GM12873 (cell line): ENCODE measurements at regions not wholly inside any gene's neighbourhood (a gene's known extent, or its start where the extent isn't known, plus 50 kb on each side); places are given as distances from the start of the nearest gene placed in this dataset.

Source experiments
- TF ChIP-seq, protein P1 (sequence below): IDR thresholded peaks from 2 replicates; pipeline ENCODE4 v1.5.1; 2012; ENCODE audit warnings: low read depth, mild to moderate bottlenecking, moderate library complexity, low read length, control low read depth; ENCODE audit not compliant: insufficient read depth; ENCODE audit errors: missing control alignments

DNA sequence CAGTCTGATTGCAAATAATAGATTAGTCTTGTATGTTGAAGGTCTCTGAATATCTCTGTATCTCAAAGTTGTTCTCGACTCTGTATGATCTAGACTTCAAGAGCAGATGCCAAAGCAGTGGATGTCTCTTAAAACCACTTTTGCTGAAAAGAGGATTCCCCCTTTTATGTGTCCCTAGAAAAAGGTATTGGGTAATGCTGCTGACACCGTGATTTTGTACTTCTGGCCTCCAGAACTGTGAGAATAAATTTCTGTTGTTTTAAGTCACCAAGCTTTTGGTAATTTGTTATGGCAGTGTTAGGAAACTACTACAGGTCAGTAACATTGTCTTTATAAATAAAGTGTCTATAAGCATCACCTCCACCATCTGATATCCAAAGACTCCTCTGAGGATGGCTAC lies 85.3 kb upstream of the PIK3R1 start:
- TF ChIP-seq, protein P1, sequence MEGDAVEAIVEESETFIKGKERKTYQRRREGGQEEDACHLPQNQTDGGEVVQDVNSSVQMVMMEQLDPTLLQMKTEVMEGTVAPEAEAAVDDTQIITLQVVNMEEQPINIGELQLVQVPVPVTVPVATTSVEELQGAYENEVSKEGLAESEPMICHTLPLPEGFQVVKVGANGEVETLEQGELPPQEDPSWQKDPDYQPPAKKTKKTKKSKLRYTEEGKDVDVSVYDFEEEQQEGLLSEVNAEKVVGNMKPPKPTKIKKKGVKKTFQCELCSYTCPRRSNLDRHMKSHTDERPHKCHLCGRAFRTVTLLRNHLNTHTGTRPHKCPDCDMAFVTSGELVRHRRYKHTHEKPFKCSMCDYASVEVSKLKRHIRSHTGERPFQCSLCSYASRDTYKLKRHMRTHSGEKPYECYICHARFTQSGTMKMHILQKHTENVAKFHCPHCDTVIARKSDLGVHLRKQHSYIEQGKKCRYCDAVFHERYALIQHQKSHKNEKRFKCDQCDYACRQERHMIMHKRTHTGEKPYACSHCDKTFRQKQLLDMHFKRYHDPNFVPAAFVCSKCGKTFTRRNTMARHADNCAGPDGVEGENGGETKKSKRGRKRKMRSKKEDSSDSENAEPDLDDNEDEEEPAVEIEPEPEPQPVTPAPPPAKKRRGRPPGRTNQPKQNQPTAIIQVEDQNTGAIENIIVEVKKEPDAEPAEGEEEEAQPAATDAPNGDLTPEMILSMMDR: no peak

DNA sequence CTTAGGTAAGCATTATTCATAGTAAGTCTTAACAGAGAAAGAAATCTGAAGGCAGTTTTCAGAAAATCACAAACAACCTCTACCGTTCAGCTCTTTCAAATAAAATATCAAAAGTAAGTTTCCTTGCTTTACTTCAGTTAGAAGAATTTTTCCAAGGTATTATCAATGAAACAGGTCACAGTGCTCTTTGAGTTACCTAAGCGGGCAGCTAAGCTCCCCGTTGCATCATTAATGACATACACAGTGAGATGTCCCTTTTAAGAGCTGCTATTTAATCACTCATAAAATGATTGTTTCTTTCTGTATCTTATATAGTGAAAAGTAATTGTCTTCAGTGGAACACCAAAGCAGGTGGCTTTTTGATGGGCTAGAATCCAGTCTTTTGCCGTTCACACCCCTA lies 86.2 kb upstream of the PIK3R1 start:
- TF ChIP-seq, protein P1: no peak

DNA sequence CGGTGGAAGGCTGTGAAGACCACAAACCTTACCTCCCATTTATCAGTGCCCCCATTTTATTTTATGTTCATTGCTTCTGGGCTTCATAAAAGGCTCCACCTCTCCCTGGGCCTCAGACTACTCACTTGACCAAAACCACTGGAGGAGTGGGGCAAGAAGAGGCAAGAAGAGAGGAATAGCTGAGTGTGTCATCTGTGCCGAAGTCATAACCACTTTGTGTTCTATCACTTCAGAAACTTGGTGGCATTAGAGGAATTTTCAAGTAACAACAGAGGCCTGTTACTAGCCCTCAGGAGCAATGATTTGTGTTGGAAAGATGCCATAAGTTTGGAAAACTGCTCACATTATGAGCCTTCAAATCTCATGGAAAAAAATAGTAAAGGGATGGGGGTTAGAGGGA lies 88.7 kb upstream of the PIK3R1 start:
- TF ChIP-seq, protein P1: no peak

DNA sequence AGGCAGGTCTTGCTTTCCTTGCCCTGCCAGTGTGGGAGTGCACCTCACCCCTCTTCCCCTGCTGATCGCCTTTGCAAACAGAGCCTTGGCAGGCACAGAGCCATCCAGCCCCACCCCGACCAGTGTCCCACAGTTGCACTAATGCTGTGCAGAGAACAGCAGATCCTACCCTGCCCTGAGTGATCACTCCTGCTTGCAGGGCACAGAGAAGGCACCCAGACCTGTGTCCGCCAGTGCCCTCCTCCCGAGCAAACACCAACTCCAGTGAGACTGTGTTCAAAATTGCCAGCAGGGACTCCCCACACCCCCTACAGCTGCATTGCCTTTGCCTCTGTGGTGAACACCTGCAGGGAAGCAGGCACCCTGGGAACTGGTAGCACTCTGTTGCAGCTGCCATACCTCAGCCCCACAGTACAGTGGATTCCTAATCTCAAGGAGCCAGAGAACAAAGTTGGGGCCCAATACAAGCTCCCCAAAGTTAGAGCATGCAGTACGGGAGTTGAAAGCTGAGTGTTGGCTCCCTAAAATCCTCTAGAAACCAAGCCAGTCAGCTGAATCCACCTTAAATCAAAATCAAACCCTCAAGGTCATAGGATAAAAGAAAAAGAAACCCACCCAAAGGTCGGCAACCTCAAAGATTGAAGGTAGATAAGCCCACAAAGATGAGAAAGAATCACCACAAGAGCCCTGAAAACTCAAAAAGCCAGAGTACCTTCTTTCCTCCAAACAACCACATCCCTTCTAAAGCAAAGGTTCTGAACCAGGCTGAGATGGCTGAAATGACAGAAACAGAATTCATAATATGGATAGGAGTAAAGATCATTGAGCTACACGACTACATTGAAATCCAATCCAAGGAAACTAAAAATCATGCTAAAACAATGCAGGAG lies 92.9 kb upstream of the PIK3R1 start:
- TF ChIP-seq, protein P1: no peak

DNA sequence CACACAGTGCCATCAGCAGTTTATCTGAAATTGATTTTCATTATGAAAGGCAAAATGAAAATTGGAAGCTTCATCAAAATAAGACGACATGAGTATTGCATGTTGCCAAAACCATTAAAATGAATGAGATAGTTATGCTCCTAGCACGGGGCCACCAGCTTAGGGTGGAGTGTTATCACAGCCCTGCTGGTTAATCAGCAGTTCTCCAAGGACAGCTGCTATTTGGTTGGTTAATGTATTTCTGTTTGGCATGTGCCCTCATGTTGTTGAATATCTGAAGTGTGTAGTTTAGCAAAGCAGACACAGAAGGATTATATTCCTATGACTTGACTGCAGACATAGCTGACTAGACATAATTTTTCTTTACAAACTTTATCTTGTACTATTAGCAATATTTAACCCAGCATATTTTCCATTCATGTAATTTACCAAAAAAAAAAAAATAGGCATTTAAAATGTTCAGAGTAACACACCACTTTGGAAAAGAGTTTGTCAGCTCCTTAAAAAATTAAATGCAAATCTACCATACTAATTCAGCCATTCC lies 98.6 kb upstream of the PIK3R1 start:
- TF ChIP-seq, protein P1: no peak

DNA sequence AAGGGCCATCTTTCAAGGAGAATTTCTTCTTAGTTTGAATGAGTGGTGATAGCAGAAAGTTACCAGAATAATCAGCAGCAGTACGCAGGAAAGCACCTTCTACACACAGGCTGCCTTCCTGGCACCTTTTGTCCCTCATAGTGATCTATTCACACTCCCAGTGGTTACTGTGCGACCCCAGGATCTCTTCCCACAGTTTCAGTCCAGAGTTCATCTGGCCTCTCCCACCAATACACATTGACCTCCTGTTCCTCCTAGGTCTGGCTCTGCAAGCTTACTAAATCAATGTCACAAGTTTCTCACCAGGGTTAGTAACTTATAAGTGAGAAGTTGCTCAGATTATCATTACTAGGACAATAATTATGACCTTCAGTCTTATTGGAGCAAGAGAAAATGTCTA lies 99.1 kb upstream of the PIK3R1 start:
- TF ChIP-seq, protein P1: no peak

DNA sequence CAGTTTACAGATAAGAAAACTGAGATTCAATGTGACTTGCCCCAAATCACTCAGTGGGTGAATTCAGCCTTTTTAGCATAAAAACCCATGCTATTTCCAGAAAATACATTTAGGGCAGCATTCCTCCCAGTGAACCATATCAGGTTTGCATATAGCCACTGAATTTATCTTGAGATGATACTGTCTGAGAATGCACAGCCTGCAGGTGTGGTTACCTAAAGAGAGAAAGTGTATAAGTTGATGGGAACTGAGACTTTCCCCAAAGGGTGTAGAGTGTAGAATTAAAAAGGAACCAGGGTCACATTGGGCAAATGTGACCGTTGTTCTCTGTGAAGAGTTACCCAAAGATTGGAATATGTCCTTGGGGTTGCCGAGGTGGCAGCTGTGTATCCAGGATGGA lies 100.0 kb upstream of the PIK3R1 start:
- TF ChIP-seq, protein P1: no peak
